HCT116 (cell line): ENCODE measurements at regions not wholly inside any gene's neighbourhood (a gene's known extent, or its start where the extent isn't known, plus 50 kb on each side); places are given as distances from the start of the nearest gene placed in this dataset.

Experiments
- ATAC-seq: fragments of 200-7000 bp; cut with Tn5 transposase; 2 replicates; pipeline ENCODE4 v1.9.1; 2020; ENCODE audit warnings: mild to moderate bottlenecking, moderate library complexity
- BruUV-seq: library from RNA; stranded (reverse); fragments of 400-500 nt; replicated peaks from 2 replicates; lab custom pipeline; 2021; lab: Mats Ljungman, UMichigan
- CTCF ChIA-PET: fragments of 300-600 bp; sonication (Branson Sonifier 250); formaldehyde crosslinking; loops from one replicate; lab custom pipeline; 2021; ENCODE audit warnings: antibody characterized with exemption; lab: Charles Lee
- POLR2A ChIA-PET: fragments of 300-600, 350-600 bp; sonication (Branson Sonifier 250); formaldehyde crosslinking; loops from one replicate; lab custom pipeline; 2021; ENCODE audit warnings: antibody characterized with exemption; lab: Charles Lee
- RAD21 ChIA-PET, 2 experiments: fragments of 300-600 bp; sonication (Branson Sonifier 250); formaldehyde crosslinking; loops; one replicate each; lab custom pipeline; 2023; ENCODE audit warnings: low total read pairs in 2 of 2; ENCODE audit not compliant: uncharacterized antibody in 2 of 2, unreplicated experiment in 2 of 2, low non-redundant PET in 1 of 2; lab: Charles Lee
- DNase-seq: peaks from one replicate; pipeline ENCODE4 v3.0.0-alpha.2; 2010; ENCODE audit warnings: low read depth, low spot score
- H2AFZ ChIP-seq: fragments of 200-600 bp; shearing (Covaris generic), sonication (generic); 2 replicates; pipeline ENCODE4 v1.6.1; 2017; ENCODE audit warnings: low read depth, mixed run types, mixed read lengths, antibody characterized with exemption, low read length; ENCODE audit not compliant: poor library complexity, severe bottlenecking
- H3K27ac ChIP-seq: 2 replicates; pipeline ENCODE4 v1.5.1; 2012; ENCODE audit warnings: low read depth, low read length
- H3K27me3 ChIP-seq: fragments of 200-600 bp; sonication (generic); 2 replicates; pipeline ENCODE4 v1.6.1; 2016; ENCODE audit warnings: mixed run types, low read length, mixed read lengths; ENCODE audit not compliant: insufficient read depth
- H3K36me3 ChIP-seq, 2 experiments: fragments of 200-500 bp in 1 of 2; fragments of 200-600 bp in 1 of 2; sonication (Bioruptor generic) in 1 of 2; sonication (generic) in 1 of 2; 2 replicates each; pipeline versions ENCODE4 v1.5.1 to v1.6.1; 2014 to 2016; ENCODE audit warnings: low read length in 2 of 2, inconsistent platforms in 1 of 2, mixed read lengths in 1 of 2, mixed run types in 1 of 2; ENCODE audit not compliant: insufficient read depth in 2 of 2, control insufficient read depth in 1 of 2
- H3K4me1 ChIP-seq, 2 experiments: fragments of 200-600 bp in 1 of 2; sonication (generic) in 1 of 2; 2 replicates each; pipeline versions ENCODE4 v1.5.1 to v1.6.1; 2012 to 2017; ENCODE audit warnings: low read length in 2 of 2, inconsistent platforms in 1 of 2, mild to moderate bottlenecking in 1 of 2, mixed read lengths in 1 of 2, mixed run types in 1 of 2, moderate library complexity in 1 of 2; ENCODE audit not compliant: insufficient read depth in 2 of 2, control insufficient read depth in 1 of 2
- H3K4me2 ChIP-seq: fragments of 200-600 bp; sonication (generic); 2 replicates; pipeline ENCODE4 v1.6.1; 2017; ENCODE audit warnings: mixed run types, low read length, mixed read lengths
- H3K4me3 ChIP-seq, 2 experiments: fragments of 200-600 bp in 1 of 2; sonication (generic) in 1 of 2; replicated peaks in 1 of 2; 2 replicates each; pipeline ENCODE4 v1.5.1; 2011 to 2016; ENCODE audit warnings: low read length in 2 of 2, control low read depth in 1 of 2, low read depth in 1 of 2, mild to moderate bottlenecking in 1 of 2, mixed read lengths in 1 of 2, mixed run types in 1 of 2
- H3K79me2 ChIP-seq: fragments of 200-600 bp; sonication (generic); 2 replicates; pipeline ENCODE4 v1.6.1; 2017; ENCODE audit warnings: mild to moderate bottlenecking, mixed run types, low read length, moderate library complexity, mixed read lengths; ENCODE audit not compliant: insufficient read depth
- H3K9ac ChIP-seq: fragments of 200-600 bp; sonication (generic); 2 replicates; pipeline ENCODE4 v1.6.1; 2016; ENCODE audit warnings: low read length, mixed read lengths
- H3K9me2 ChIP-seq: fragments of 200-600 bp; sonication (generic), shearing (Covaris generic); 2 replicates; pipeline ENCODE4 v1.6.1; 2017; ENCODE audit warnings: mixed run types, mild to moderate bottlenecking, moderate library complexity; ENCODE audit not compliant: insufficient read depth
- H3K9me3 ChIP-seq, 2 experiments: fragments of 200-500 bp in 1 of 2; fragments of 200-600 bp in 1 of 2; sonication (Bioruptor generic) in 1 of 2; sonication (generic) in 1 of 2; 2 replicates each; pipeline ENCODE4 v1.6.1; 2014 to 2017; ENCODE audit warnings: low read length in 2 of 2, mixed read lengths in 2 of 2, inconsistent platforms in 1 of 2, low read depth in 1 of 2, mild to moderate bottlenecking in 1 of 2, mixed run types in 1 of 2, moderate library complexity in 1 of 2; ENCODE audit not compliant: control insufficient read depth in 1 of 2, insufficient read depth in 1 of 2
- H4K20me1 ChIP-seq: fragments of 200-600 bp; sonication (generic), shearing (Covaris generic); 2 replicates; pipeline ENCODE4 v1.6.1; 2017; ENCODE audit warnings: mixed run types, mild to moderate bottlenecking, moderate library complexity; ENCODE audit not compliant: insufficient read depth
- ATF3 ChIP-seq: IDR thresholded peaks from 2 replicates; pipeline ENCODE4 v1.6.1; 2012
- CBX3 ChIP-seq: IDR thresholded peaks from 2 replicates; pipeline ENCODE4 v1.6.1; 2012; ENCODE audit warnings: low read depth
- CEBPB ChIP-seq: IDR thresholded peaks from 2 replicates; pipeline ENCODE4 v1.6.1; 2012; ENCODE audit warnings: low read depth
- EGR1 ChIP-seq: IDR thresholded peaks from 2 replicates; pipeline ENCODE4 v1.6.1; 2012; ENCODE audit warnings: low read depth
- FOSL1 ChIP-seq: IDR thresholded peaks from 2 replicates; pipeline ENCODE4 v1.6.1; 2012; ENCODE audit warnings: low read depth
- JUND ChIP-seq: IDR thresholded peaks from 2 replicates; pipeline ENCODE4 v1.6.1; 2012
- REST ChIP-seq: IDR thresholded peaks from 2 replicates; pipeline ENCODE4 v1.6.1; 2012; ENCODE audit warnings: low read depth
- TCF7L2 ChIP-seq: IDR thresholded peaks from 2 replicates; pipeline ENCODE4 v1.7.0; 2011; ENCODE audit warnings: borderline replicate concordance, inconsistent platforms; ENCODE audit not compliant: insufficient read depth, insufficient read length; ENCODE audit errors: extremely low read depth
- ZBTB33 ChIP-seq: IDR thresholded peaks from 2 replicates; pipeline ENCODE4 v1.6.1; 2011; ENCODE audit warnings: mild to moderate bottlenecking, low read length, moderate library complexity; ENCODE audit not compliant: insufficient replicate concordance; ENCODE audit errors: extremely low read depth
- ZFX ChIP-seq: fragments of 450-650 bp; IDR thresholded peaks from 2 replicates; pipeline ENCODE4 v1.6.1; 2017
- intact Hi-C: fragments of 100-400 bp; cut with micrococcal nuclease; formaldehyde crosslinking; loops from 2 replicates; pipeline ENCODE4 v1.10.0; 2022

GRCh38 chr12:88914967-88915366 lies 334.7 kb upstream of the KITLG start:
- ATAC-seq (no peak), DNase-seq (no peak)
- Histone ChIP-seq H3K9me2 (no peaks in the 10 kb centered on the region), H3K27ac (peak overlapping the region; percentile 26), H2AFZ (no peak overlapping the region), H3K79me2 (peaks cover 8% of the 10 kb centered on the region), H3K36me3 (peaks cover 0 to 29% of the 10 kb centered on the region in 2 experiments; a peak in 2 of 4 replicates), H3K4me3 (no peak overlapping the region), H3K9ac (no peak overlapping the region), H3K4me2 (no peak overlapping the region), H4K20me1 (no peaks in the 10 kb centered on the region), H3K27me3 (no peaks in the 10 kb centered on the region), H3K9me3 (peaks cover 8 to 21% of the 10 kb centered on the region in 2 experiments; a peak in 2 of 4 replicates), H3K4me1 (peaks cover 18 to 25% of the 10 kb centered on the region in 2 experiments; a peak in 3 of 4 replicates)
- POLR2A ChIA-PET: no interaction called here
- CTCF ChIA-PET: no interaction called here
- RAD21 ChIA-PET: no interaction called here
- intact Hi-C loops: no loop called here
- BruUV-seq: no TSS peak
- TF ChIP-seq ZFX: no peak
- TF ChIP-seq ZBTB33: no peak
- TF ChIP-seq CBX3: no peak
- TF ChIP-seq CEBPB: no peak
- no peak for TF ChIP-seq REST
- TF ChIP-seq ATF3: no peak
- no peak for TF ChIP-seq TCF7L2
- TF ChIP-seq JUND: no peak
- TF ChIP-seq EGR1: no peak
- no peak for TF ChIP-seq FOSL1
